DOHH2 (cell line): ENCODE measurements at regions not wholly inside any gene's neighbourhood (a gene's known extent, or its start where the extent isn't known, plus 50 kb on each side); places are given as distances from the start of the nearest gene placed in this dataset.

Experiments used
- H3F3A ChIP-seq: fragments of 200-600 bp; sonication (generic), shearing (Covaris generic); 2 replicates; pipeline ENCODE4 v1.6.0; 2016; ENCODE audit warnings: antibody characterized with exemption, mild to moderate bottlenecking; ENCODE audit not compliant: control insufficient read depth, insufficient read depth
- H3K27ac ChIP-seq: fragments of 200-600 bp; sonication (generic); 2 replicates; pipeline ENCODE4 v1.5.1; 2014; ENCODE audit warnings: low read depth, mild to moderate bottlenecking, low read length, moderate library complexity
- H3K27me3 ChIP-seq: fragments of 200-600 bp; sonication (generic); 2 replicates; pipeline ENCODE4 v1.6.1; 2014; ENCODE audit warnings: mild to moderate bottlenecking, low read length, mixed read lengths; ENCODE audit not compliant: control insufficient read depth
- H3K36me3 ChIP-seq: fragments of 200-600 bp; sonication (generic); 2 replicates; pipeline ENCODE4 v1.6.1; 2014; ENCODE audit warnings: mild to moderate bottlenecking, low read length, moderate library complexity, mixed read lengths; ENCODE audit not compliant: control insufficient read depth
- H3K4me1 ChIP-seq: fragments of 200-600 bp; sonication (generic); 2 replicates; pipeline ENCODE4 v1.6.1; 2014; ENCODE audit warnings: mild to moderate bottlenecking, low read length, mixed read lengths; ENCODE audit not compliant: control insufficient read depth
- H3K4me2 ChIP-seq: fragments of 200-600 bp; sonication (generic); 2 replicates; pipeline ENCODE4 v1.6.0; 2014; ENCODE audit warnings: mild to moderate bottlenecking, low read length, moderate library complexity
- H3K4me3 ChIP-seq: fragments of 200-600 bp; sonication (generic); 2 replicates; pipeline ENCODE4 v1.5.1; 2014; ENCODE audit warnings: mild to moderate bottlenecking, low read length, mixed read lengths
- H3K79me2 ChIP-seq: fragments of 200-600 bp; sonication (generic); 2 replicates; pipeline ENCODE4 v1.6.1; 2014; ENCODE audit warnings: mild to moderate bottlenecking, low read length, mixed read lengths; ENCODE audit not compliant: control insufficient read depth
- H3K9me2 ChIP-seq: fragments of 200-600 bp; sonication (generic); replicated peaks from 2 replicates; pipeline ENCODE4 v1.6.1; 2014; ENCODE audit warnings: mild to moderate bottlenecking, low read length, mixed read lengths; ENCODE audit not compliant: control insufficient read depth
- H3K9me3 ChIP-seq: fragments of 200-600 bp; sonication (generic); 2 replicates; pipeline ENCODE4 v1.6.1; 2014; ENCODE audit warnings: antibody characterized with exemption, low read length, mixed read lengths; ENCODE audit not compliant: control insufficient read depth, insufficient read depth
- H4K20me1 ChIP-seq: fragments of 200-600 bp; sonication (generic); 2 replicates; pipeline ENCODE4 v1.6.0; 2014; ENCODE audit warnings: low read depth, mild to moderate bottlenecking, antibody characterized with exemption, low read length, moderate library complexity; ENCODE audit not compliant: control insufficient read depth, insufficient read depth
- CTCF ChIP-seq: fragments of 200-600 bp; sonication (generic); IDR thresholded peaks from one replicate; pipeline ENCODE4 v1.5.1; 2014; ENCODE audit warnings: antibody characterized with exemption, mild to moderate bottlenecking, low read depth, low read length; ENCODE audit not compliant: poor library complexity, severe bottlenecking
- EZH2phosphoT487 ChIP-seq: fragments of 200-600 bp; sonication (generic); IDR thresholded peaks from 2 replicates; pipeline ENCODE4 v1.6.1; 2017; ENCODE audit warnings: borderline replicate concordance, mild to moderate bottlenecking, antibody characterized with exemption, low read length, moderate library complexity, mixed read lengths

- Histone ChIP-seq H3K9me2 (no peaks in the 10 kb centered on the region), H3K27ac (no peak overlapping the region), H3K4me2 (no peak overlapping the region), H3K4me1 (no peaks in the 10 kb centered on the region), H3K4me3 (no peak overlapping the region), H3K27me3 (no peaks in the 10 kb centered on the region), H3K79me2 (no peaks in the 10 kb centered on the region), H3K9me3 (no peaks in the 10 kb centered on the region), H4K20me1 (no peaks in the 10 kb centered on the region), H3F3A (no peaks in the 10 kb centered on the region), H3K36me3 (no peaks in the 10 kb centered on the region)
- TF ChIP-seq EZH2phosphoT487 (no peak), CTCF (no peak)
These were observed 313.9 kb downstream of the PCNX1 start for GRCh38 chr14:71221119-71221518.

- Histone ChIP-seq H3K27me3 (no peaks in the 10 kb centered on the region), H3K79me2 (no peaks in the 10 kb centered on the region), H4K20me1 (no peaks in the 10 kb centered on the region), H3K4me2 (no peak overlapping the region), H3K36me3 (no peaks in the 10 kb centered on the region), H3K27ac (no peak overlapping the region), H3K4me3 (no peak overlapping the region), H3K4me1 (no peaks in the 10 kb centered on the region), H3K9me3 (no peaks in the 10 kb centered on the region), H3K9me2 (no peaks in the 10 kb centered on the region), H3F3A (no peaks in the 10 kb centered on the region)
- no peak for TF ChIP-seq EZH2phosphoT487
- TF ChIP-seq CTCF = no peak
These were observed 317.9 kb downstream of the PCNX1 start for GRCh38 chr14:71225113-71225512.

GRCh38 chr14:71228711-71229110 is 321.5 kb downstream of the PCNX1 start:
- Histone ChIP-seq H3K9me3 (no peaks in the 10 kb centered on the region), H3K4me1 (no peaks in the 10 kb centered on the region), H4K20me1 (no peaks in the 10 kb centered on the region), H3K79me2 (no peaks in the 10 kb centered on the region), H3K4me3 (no peak overlapping the region), H3K36me3 (no peaks in the 10 kb centered on the region), H3K9me2 (no peaks in the 10 kb centered on the region), H3K27me3 (no peaks in the 10 kb centered on the region), H3K27ac (no peak overlapping the region), H3F3A (no peaks in the 10 kb centered on the region), H3K4me2 (no peak overlapping the region)
- TF ChIP-seq CTCF = no peak
- TF ChIP-seq EZH2phosphoT487 = no peak

GRCh38 chr14:71229875-71230274 is 322.6 kb downstream of the PCNX1 start:
- H3K79me2 ChIP-seq = no peaks in the 10 kb centered on the region
- no peak overlapping the region for H3K27ac ChIP-seq
- TF ChIP-seq EZH2phosphoT487 (no peak), CTCF (no peak)

More at GRCh38 chr14:71229875-71230274, 322.6 kb downstream of the PCNX1 start:
- Histone ChIP-seq H3F3A (no peaks in the 10 kb centered on the region), H3K4me3 (no peak overlapping the region), H3K4me1 (no peaks in the 10 kb centered on the region), H3K27me3 (no peaks in the 10 kb centered on the region), H3K4me2 (no peak overlapping the region), H3K9me2 (no peaks in the 10 kb centered on the region), H3K9me3 (no peaks in the 10 kb centered on the region), H4K20me1 (no peaks in the 10 kb centered on the region), H3K36me3 (no peaks in the 10 kb centered on the region)
